A549 (cell line): ENCODE measurements at regions not wholly inside any gene's neighbourhood (a gene's known extent, or its start where the extent isn't known, plus 50 kb on each side); places are given as distances from the start of the nearest gene placed in this dataset.

Experiments used
- ATAC-seq, 2 experiments: fragments of 200-7000 bp in 1 of 2; fragments of >200 bp in 1 of 2; cut with Nextera tagmentation in 1 of 2; cut with Tn5 transposase in 1 of 2; 3 replicates each; pipeline versions ENCODE4 v1.8.0 to v1.9.1; 2018 to 2020; ENCODE audit warnings: mild to moderate bottlenecking in 1 of 2, moderate library complexity in 1 of 2
- CTCF ChIA-PET: fragments of 300-600 bp; sonication (Branson Sonifier 250); formaldehyde crosslinking; extraction: SDS; loops from one replicate; lab custom pipeline; 2021; ENCODE audit warnings: antibody characterized with exemption, inconsistent platforms; lab: Yijun Ruan, JAX
- POLR2A ChIA-PET: fragments of 350-600 bp; formaldehyde crosslinking; extraction: SDS; loops from one replicate; lab custom pipeline; 2021; ENCODE audit warnings: antibody characterized with exemption, inconsistent platforms; lab: Yijun Ruan, JAX
- DNase-seq, 2 experiments: peaks; one replicate each; pipeline versions ENCODE4 v3.0.0 to v3.0.0-alpha.2; 2011 to 2016; ENCODE audit warnings: low read depth in 1 of 2, low spot score in 1 of 2
- FAIRE-seq: peaks from 2 replicates; lab custom pipeline; 2011; peaks lifted over from hg19 to GRCh38; lab: Jason Lieb, UNC
- H3K27ac ChIP-seq, 2 experiments: fragments of >200 bp; sonication (Bioruptor Twin); formaldehyde crosslinking; 3 replicates each; pipeline ENCODE4 v1.5.1; 2016 to 2017
- H3K4me1 ChIP-seq: fragments of >200 bp; sonication (Bioruptor Twin); formaldehyde crosslinking; 3 replicates; pipeline ENCODE4 v1.6.1; 2016
- H3K4me2 ChIP-seq: fragments of >200 bp; sonication (Bioruptor Twin); formaldehyde crosslinking; 3 replicates; pipeline ENCODE4 v1.6.1; 2016
- H3K4me3 ChIP-seq: fragments of >200 bp; sonication (Bioruptor Twin); formaldehyde crosslinking; 3 replicates; pipeline ENCODE4 v1.5.1; 2016
- H3K9me3 ChIP-seq: fragments of >200 bp; sonication (Bioruptor Twin); formaldehyde crosslinking; 3 replicates; pipeline ENCODE4 v1.6.1; 2016
- BHLHE40 ChIP-seq: IDR thresholded peaks from 2 replicates; pipeline ENCODE4 v1.6.1; 2012; ENCODE audit warnings: low read depth, low read length, inconsistent platforms
- CBX8 ChIP-seq: fragments of 200-600 bp; sonication (generic); IDR thresholded peaks from 2 replicates; pipeline ENCODE4 v1.6.1; 2016
- CEBPB ChIP-seq, 2 experiments: fragments of >200 bp in 1 of 2; sonication (Bioruptor Twin) in 1 of 2; formaldehyde crosslinking in 1 of 2; IDR thresholded peaks; 2 replicates each; pipeline ENCODE4 v1.6.1; 2012 to 2016
- E2F6 ChIP-seq: IDR thresholded peaks from 2 replicates; pipeline ENCODE4 v1.6.1; 2012; ENCODE audit warnings: low read depth, borderline replicate concordance
- EHMT2 ChIP-seq: fragments of 200-600 bp; sonication (generic); IDR thresholded peaks from 2 replicates; pipeline ENCODE4 v1.6.1; 2016; ENCODE audit warnings: antibody characterized with exemption, low read depth, mild to moderate bottlenecking, moderate library complexity
- ESRRA ChIP-seq: fragments of 150-350 bp; IDR thresholded peaks from 2 replicates; pipeline ENCODE4 v1.6.1; 2014; ENCODE audit warnings: mild to moderate bottlenecking, low read length, borderline replicate concordance
- FOSB ChIP-seq: fragments of 250-450 bp; sonication (Bioruptor Pico); IDR thresholded peaks from 2 replicates; pipeline ENCODE4 v1.5.0; 2020; ENCODE audit warnings: mild to moderate bottlenecking, moderate library complexity
- GATA3 ChIP-seq: IDR thresholded peaks from 2 replicates; pipeline ENCODE4 v1.6.1; 2012; ENCODE audit warnings: borderline replicate concordance
- HEYL ChIP-seq: fragments of 250-450 bp; sonication (Bioruptor Pico); IDR thresholded peaks from 2 replicates; pipeline ENCODE4 v1.8.0; 2021; ENCODE audit warnings: mild to moderate bottlenecking, moderate library complexity
- HOXA7 ChIP-seq: fragments of 250-450 bp; sonication (Bioruptor Pico); IDR thresholded peaks from 2 replicates; pipeline ENCODE4 v1.5.0; 2020; ENCODE audit warnings: mild to moderate bottlenecking, moderate library complexity
- JUN ChIP-seq, 2 experiments: fragments of >200 bp; sonication (Bioruptor Twin); formaldehyde crosslinking; IDR thresholded peaks; 2 replicates in 1 of 2; 3 replicates in 1 of 2; pipeline ENCODE4 v1.6.1; 2016 to 2017
- KDM1A ChIP-seq: fragments of 200-600 bp; sonication (generic); IDR thresholded peaks from 2 replicates; pipeline ENCODE4 v1.6.1; 2016; ENCODE audit warnings: low read depth, mild to moderate bottlenecking
- NPAS2 ChIP-seq: fragments of 250-450 bp; sonication (Bioruptor Pico); IDR thresholded peaks from 2 replicates; pipeline ENCODE4 v1.8.0; 2022; ENCODE audit warnings: mild to moderate bottlenecking, moderate library complexity, borderline replicate concordance
- NR3C1 ChIP-seq: fragments of >200 bp; sonication (Bioruptor Twin); formaldehyde crosslinking; IDR thresholded peaks from 3 replicates; pipeline ENCODE4 v1.6.1; 2017
- PBX3 ChIP-seq: IDR thresholded peaks from 2 replicates; pipeline ENCODE4 v1.6.1; 2012
- POLR2A ChIP-seq: IDR thresholded peaks from 2 replicates; pipeline ENCODE4 v1.6.1; 2012; ENCODE audit warnings: mild to moderate bottlenecking, low read length
- RARB ChIP-seq: fragments of 250-450 bp; sonication (Bioruptor Pico); IDR thresholded peaks from 2 replicates; pipeline ENCODE4 v1.8.0; 2021; ENCODE audit warnings: mild to moderate bottlenecking, moderate library complexity
- RCOR1 ChIP-seq: fragments of 150-350 bp; IDR thresholded peaks from 2 replicates; pipeline ENCODE4 v1.6.1; 2014; ENCODE audit warnings: antibody characterized with exemption, low read length, low read depth
- REST ChIP-seq: fragments of 200-600 bp; sonication (generic); IDR thresholded peaks from 2 replicates; pipeline ENCODE4 v1.6.1; 2016; ENCODE audit warnings: antibody characterized with exemption, mild to moderate bottlenecking, moderate library complexity
- RFX5 ChIP-seq: fragments of 450-650 bp; IDR thresholded peaks from 2 replicates; pipeline ENCODE4 v1.7.1; 2014; ENCODE audit warnings: antibody characterized with exemption, mild to moderate bottlenecking, moderate library complexity
- RNF2 ChIP-seq: fragments of 200-600 bp; sonication (generic); IDR thresholded peaks from 2 replicates; pipeline ENCODE4 v1.6.1; 2016; ENCODE audit warnings: low read depth, mild to moderate bottlenecking, antibody characterized with exemption, moderate library complexity, borderline replicate concordance
- SREBF2 ChIP-seq: fragments of 450-650 bp; IDR thresholded peaks from 2 replicates; pipeline ENCODE4 v1.6.1; 2014; ENCODE audit warnings: mild to moderate bottlenecking, moderate library complexity
- TP53 ChIP-seq: fragments of 250-450 bp; sonication (Bioruptor Pico); IDR thresholded peaks from 2 replicates; pipeline ENCODE4 v1.5.0; 2021; ENCODE audit warnings: mild to moderate bottlenecking, moderate library complexity
- USF2 ChIP-seq: fragments of 450-650 bp; IDR thresholded peaks from 2 replicates; pipeline ENCODE4 v1.6.1; 2014; ENCODE audit warnings: antibody characterized with exemption
- ZC3H11A ChIP-seq: fragments of 450-650 bp; IDR thresholded peaks from 2 replicates; pipeline ENCODE4 v1.6.1; 2014; ENCODE audit warnings: antibody characterized with exemption, mild to moderate bottlenecking
- ZSCAN20 ChIP-seq: fragments of 250-450 bp; sonication (Bioruptor Pico); IDR thresholded peaks from 2 replicates; pipeline ENCODE4 v1.8.0; 2022; ENCODE audit warnings: mild to moderate bottlenecking, moderate library complexity
- WGBS: methylation state at CpG from one replicate; pipeline ENCODE4 v1.1.6; 2017; ENCODE audit errors: missing lambda C conversion rate; 5-methylcytosine and 5-hydroxymethylcytosine counted together

GRCh38 chrX:42020225-42020624, 96.9 kb upstream of the CASK start:
- no peaks in the 10 kb centered on the region for H3K9me3 ChIP-seq
- H3K27ac ChIP-seq, result no peak overlapping the region
- no peak overlapping the region for H3K4me3 ChIP-seq
- ChIA-PET CTCF (no interaction called here), POLR2A (no interaction called here)
- 50% methylated on average over 2 of the region's 2 CpGs for WGBS
- FAIRE-seq (no peak), DNase-seq (no peak), ATAC-seq (no peak)
- no peak for TF ChIP-seq REST
- no peak for TF ChIP-seq SREBF2
- TF ChIP-seq TP53, result no peak
- no peak overlapping the region for H3K4me2 ChIP-seq
- H3K4me1 ChIP-seq, result 0 out of 3 replicates have a peak, but pooled peaks cover 4% of the 10 kb centered on the region

GRCh38 chrX:42017971-42018370, 94.6 kb upstream of the CASK start:
- no peaks in the 10 kb centered on the region for H3K9me3 ChIP-seq
- POLR2A ChIA-PET, result interaction anchor here (1.2 kb wide), 1 partner anchor 95 kb away, joined by 4 read pairs; the partner anchor contains the start of gene CASK
- CTCF ChIA-PET, result no interaction called here
- H3K4me2 ChIP-seq, result no peak overlapping the region
- DNase-seq (no peak), ATAC-seq (no peak), FAIRE-seq (no peak)
- no peak overlapping the region for H3K4me3 ChIP-seq
- 0 out of 3 replicates have a peak, but pooled peaks cover 4% of the 10 kb centered on the region for H3K4me1 ChIP-seq
- TF ChIP-seq RNF2, result no peak
- 0% methylated on average over 1 of the region's 1 CpG for WGBS
- no peak overlapping the region for H3K27ac ChIP-seq

GRCh38 chrX:42000836-42001235, 77.5 kb upstream of the CASK start:
- ChIA-PET CTCF (no interaction called here), POLR2A (no interaction called here)
- H3K27ac ChIP-seq, result no peak overlapping the region
- 5% methylated on average over 3 of the region's 3 CpGs for WGBS
- TF ChIP-seq JUN (IDR thresholded peaks at IDR 0.05), result no peak
- no peak for TF ChIP-seq CBX8
- no peak for TF ChIP-seq FOSB (CRISPR knock-in tag)
- TF ChIP-seq HEYL (CRISPR knock-in tag), result no peak
- TF ChIP-seq EHMT2, result no peak
- TF ChIP-seq HOXA7 (CRISPR knock-in tag), result no peak
- TF ChIP-seq POLR2A, result no peak
- TF ChIP-seq RCOR1, result no peak
- TF ChIP-seq PBX3, result no peak
- TF ChIP-seq RARB (CRISPR knock-in tag), result no peak
- TF ChIP-seq NR3C1, result no peak
- H3K4me1 ChIP-seq, result no peaks in the 10 kb centered on the region
- H3K4me3 ChIP-seq, result no peak overlapping the region
- H3K9me3 ChIP-seq, result no peaks in the 10 kb centered on the region
- H3K4me2 ChIP-seq, result no peak overlapping the region
- DNase-seq, result no peak
- no peak for FAIRE-seq
- ATAC-seq, result no peak

- no peak for DNase-seq
- Histone ChIP-seq H3K4me3 (no peak overlapping the region), H3K9me3 (no peaks in the 10 kb centered on the region), H3K27ac (no peak overlapping the region), H3K4me1 (no peaks in the 10 kb centered on the region), H3K4me2 (no peak overlapping the region)
- CTCF ChIA-PET, result no interaction called here
- ATAC-seq, result no peak
- POLR2A ChIA-PET, result no interaction called here
- 64% methylated on average over 6 of the region's 6 CpGs for WGBS
- no peak for FAIRE-seq
- TF ChIP-seq ZC3H11A (no peak), NR3C1 (no peak), GATA3 (no peak), RFX5 (no peak), ESRRA (no peak), ZSCAN20 (CRISPR knock-in tag) (no peak), PBX3 (no peak), KDM1A (no peak), BHLHE40 (no peak), RCOR1 (no peak), POLR2A (no peak), USF2 (no peak), E2F6 (no peak), NPAS2 (CRISPR knock-in tag) (no peak), TP53 (no peak), HOXA7 (CRISPR knock-in tag) (no peak), CEBPB (IDR thresholded peaks at IDR 0.05) (no peak)
Observed at GRCh38 chrX:41984628-41985027, 61.3 kb upstream of the CASK start.
